GM21381 (cell line): ENCODE measurements at regions not wholly inside any gene's neighbourhood (a gene's known extent, or its start where the extent isn't known, plus 50 kb on each side); places are given as distances from the start of the nearest gene placed in this dataset.
"Not testable (repeated sequence)": the region's sequence is repeated elsewhere in the genome, so short reads cannot be mapped to it uniquely, and the experiment has no call there.

Experiments
- ATAC-seq: cut with Tn5 transposase; IDR thresholded peaks from one replicate; pipeline ENCODE4 v1.9.1; 2021; ENCODE audit warnings: mild to moderate bottlenecking, moderate library complexity; ENCODE audit not compliant: unreplicated experiment

DNA sequence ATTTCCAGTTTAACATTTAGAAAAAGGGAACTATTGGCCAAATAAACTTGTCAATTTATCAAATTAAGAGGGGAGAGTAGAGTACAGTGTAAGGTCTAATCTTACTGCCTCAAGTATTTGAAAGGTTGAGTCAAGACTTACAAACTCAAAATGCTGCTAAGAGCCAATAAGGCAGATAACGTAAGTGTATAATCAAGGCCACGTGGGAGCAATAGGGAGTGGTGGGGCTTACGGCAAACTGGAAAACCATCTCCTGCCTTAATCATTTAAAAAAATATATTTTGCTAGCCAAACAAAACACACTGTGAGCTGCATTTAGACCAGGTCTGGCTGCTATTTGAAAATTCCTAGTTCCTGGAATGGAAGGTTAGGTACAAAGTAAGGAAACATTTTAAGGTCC lies 107.3 kb upstream of the FRMD4B start:
- ATAC-seq: no peak

DNA sequence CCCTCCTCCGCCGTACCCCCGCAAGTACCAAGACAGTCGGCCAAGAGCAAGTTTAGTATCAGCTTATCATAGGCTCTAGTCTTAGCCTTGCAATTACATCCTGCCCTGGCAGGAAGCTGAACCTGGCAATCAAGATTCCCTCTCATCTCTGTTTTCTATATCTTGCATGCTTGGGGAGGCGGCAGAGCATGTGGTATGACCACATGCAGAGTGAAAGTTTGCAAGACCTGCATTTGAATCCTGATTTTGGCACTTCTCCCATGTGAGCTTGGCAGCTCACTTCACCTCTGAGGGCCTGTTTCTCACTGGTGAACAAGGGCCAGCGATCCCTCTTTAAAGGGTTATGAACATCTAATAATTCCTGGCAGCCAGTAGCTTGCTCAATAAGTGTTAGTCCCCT lies 106.1 kb upstream of the FRMD4B start:
- no peak for ATAC-seq

DNA sequence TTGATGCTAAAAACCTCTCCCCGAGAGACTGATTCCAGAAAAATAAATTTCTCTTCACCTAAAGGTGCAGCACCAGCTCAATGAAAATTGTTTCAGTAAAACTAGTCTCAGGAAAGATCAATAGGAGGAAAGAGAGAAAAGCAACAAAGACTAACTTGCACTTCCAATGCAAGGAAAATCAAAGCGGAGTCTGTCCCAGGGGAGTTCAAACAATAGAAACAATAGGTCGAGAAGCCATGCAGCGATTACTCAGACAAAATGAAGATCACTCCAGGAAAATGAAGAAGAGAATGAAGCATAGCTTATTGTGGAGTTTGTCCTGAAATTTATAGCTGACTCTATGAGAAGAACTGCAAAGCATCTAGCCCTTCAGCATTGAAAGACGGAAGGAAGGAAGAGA lies 105.1 kb upstream of the FRMD4B start:
- no peak for ATAC-seq

DNA sequence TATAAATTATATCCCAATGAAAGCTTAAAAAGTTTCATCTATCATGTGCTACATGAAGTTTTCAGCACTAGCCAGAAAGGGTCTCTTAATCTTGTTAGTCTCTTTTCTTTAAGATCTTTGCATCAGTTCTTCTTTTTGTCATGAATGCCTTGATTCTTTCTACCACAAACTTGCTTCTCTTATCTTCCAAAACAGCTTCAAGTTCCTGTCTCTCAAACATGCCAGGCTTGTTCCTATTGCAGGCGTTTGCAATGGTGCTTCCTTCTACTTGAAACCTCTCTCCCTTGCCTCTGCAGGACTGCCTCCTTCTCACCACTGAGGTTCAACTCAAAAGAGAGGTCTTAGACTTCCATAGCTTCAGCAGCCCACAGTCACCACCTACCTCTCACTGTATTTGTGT lies 104.3 kb upstream of the FRMD4B start:
- ATAC-seq: no peak

DNA sequence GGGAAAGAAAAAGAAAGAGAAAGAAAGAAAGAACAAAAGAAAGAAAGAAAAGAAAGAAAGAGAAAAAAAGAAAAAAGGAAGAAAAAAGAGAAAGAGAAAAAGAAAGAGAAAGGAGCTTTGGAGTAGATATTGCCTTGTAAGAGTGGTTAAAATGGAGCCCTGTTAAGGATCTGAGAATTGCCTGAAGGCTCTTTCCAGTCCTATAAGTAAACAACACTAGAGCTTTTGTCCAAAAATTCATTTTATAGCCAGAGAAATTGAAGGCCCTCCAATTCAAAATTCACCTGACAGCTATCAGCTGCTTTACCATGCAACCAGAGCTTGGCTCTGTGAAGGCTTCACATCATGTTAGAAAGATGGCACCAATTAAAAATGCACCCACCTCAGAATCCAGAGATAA lies 102.1 kb upstream of the FRMD4B start:
- ATAC-seq: no peak

DNA sequence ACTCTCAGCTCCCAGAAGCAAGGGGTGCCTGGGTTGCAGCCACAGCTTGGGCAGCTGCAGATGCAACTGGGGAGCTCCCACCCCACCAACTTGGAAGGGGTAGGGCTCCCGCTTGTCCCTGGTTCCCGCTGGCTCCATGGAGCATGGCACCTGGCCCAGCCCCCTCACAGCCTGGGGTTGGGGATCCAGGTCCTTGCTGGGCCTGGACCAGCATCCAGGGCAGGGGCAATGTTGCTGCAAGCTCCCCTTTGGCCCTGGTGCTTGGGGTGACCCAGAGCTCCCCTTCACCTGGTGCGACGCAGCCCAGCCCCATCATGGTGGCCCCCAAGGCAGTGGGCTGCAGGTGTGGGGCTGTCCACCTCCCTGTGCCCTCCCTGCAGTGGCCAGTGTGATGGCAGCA lies 99.6 kb upstream of the FRMD4B start:
- ATAC-seq: no peak

DNA sequence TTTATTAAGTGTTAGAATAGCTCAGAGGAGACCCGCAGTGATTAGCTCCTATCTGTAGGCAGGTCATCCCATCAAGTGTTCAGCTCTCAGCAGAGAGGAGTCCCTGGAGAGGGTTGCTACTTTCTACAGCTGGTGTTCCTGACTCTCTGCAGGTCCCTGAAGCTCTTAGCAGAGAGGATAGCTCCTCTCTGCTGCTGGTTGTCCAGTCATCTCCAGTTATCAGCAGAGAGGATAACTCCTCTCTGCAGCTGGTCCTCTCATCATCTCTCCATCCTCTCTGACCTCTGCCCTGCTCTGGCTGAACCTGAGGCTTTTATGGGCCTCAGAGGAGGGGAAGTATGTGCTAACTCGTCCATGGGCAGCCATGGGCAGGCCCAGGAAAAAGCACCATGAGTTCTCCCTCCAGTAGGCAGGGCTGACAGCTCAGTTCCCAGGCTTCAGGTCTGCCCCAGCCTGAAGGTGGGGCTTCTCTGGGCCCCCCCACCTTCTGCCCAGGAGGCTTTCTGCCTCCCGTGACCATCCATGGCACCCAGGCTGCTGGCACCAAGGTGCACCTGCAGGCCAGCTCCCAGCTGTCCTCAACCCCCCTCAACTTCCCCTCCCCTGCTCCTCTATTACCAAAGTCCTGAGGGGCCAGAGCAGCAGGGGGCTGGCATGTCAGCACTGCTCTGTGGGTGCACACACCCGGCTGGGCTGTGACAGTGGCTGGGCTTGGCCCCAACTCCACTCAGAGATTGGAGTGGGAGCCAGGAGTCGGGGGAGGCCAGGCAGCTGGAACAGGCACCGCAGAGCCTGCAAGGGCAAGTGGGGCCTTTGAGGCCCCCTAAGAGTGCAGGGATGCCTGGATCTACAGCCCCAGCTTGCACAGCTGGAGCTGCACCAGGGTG lies 98.9 kb upstream of the FRMD4B start:
- ATAC-seq: no peak

DNA sequence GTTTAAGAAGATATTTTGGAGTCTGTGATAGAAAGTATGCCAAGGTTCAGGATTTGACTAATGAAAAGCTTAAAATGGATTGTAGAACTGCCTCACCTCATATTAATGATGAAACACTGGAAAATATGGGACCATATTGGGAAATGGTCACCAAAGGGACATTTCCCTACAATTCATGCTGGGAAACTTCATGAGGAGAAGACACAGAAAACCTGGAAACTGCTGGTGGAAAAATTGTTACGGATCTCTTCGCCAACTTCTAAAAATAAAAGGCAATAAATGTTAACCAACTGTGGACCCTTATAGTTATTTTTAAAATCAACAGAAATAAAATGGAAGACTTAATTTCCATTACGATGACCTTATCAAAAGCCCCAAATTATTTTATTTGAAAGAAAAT lies 97.6 kb upstream of the FRMD4B start:
- no peak for ATAC-seq

DNA sequence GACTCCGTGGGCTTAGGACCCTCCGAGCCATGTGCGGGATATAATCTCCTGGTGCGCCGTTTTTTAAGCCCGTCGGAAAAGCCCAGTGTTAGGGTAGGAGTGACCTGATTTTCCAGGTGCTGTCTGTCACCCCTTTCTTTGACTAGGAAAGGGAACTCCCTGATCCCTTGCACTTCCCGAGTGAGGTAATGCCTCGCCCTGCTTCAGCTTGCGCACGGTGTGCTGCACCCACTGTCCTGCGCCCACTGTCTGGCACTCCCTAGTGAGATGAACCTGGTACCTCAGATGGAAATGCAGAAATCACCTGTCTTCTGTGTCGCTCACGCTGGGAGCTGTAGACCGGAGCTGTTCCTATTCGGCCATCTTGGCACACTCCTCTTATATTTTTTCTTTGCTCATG lies 95.1 kb upstream of the FRMD4B start:
- not testable (repeated sequence) for ATAC-seq

DNA sequence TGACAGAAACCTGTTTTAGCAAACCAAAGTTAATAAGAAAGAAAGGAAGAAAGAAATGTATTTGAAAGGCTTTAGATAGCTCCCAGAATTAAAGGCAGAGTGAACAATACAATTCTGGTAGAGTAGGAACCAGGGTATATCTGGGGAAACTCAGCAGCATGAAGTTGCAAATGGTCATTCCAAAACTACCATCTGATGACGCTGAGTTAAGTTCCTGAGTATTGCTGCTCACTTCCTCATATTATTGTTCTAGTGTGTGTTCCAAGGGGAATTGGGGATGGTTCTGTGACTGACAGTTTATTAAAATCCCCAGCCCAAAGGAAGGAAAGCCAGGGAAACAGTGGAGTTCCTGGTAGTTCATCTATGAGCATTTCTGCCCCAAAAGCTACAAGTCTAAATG lies 88.3 kb upstream of the FRMD4B start:
- no peak for ATAC-seq

DNA sequence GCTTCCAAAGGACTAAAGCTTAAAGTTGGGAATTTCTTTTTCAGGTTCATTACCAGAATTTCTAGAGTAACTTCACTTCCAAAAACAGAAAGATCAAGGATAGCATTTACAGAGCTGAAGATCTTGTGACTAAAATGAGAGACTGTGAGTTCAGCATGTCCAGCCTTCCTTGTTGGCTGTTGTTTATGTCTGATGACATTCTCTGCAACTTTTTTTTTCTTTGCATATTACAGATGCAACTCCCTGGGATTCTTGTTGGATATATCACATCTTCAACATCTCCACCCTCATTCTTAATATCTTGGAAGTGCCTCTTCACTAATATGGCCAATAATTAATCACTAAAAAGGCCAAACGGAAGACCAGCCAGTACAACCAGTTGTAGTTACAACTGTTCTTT lies 86.2 kb upstream of the FRMD4B start:
- no peak for ATAC-seq

DNA sequence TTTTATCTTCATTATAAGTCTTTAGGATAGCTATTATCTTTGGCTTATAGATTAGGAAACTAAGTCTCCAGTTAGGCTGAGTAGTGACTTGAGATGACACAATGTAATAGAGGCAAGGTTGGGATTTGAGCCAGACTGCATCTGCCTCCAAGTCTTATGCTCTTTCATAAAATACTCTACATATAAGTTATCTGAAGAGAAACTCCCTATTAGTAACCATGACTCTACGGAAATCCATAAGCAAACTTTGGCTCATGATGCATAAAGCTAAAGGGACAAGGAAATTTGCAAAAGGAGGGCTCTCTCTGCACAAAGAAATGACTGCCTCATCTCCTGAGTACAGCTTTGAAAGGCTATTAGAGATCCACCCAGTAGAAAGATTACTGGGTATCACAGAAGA lies 77.6 kb upstream of the FRMD4B start:
- ATAC-seq: no peak

DNA sequence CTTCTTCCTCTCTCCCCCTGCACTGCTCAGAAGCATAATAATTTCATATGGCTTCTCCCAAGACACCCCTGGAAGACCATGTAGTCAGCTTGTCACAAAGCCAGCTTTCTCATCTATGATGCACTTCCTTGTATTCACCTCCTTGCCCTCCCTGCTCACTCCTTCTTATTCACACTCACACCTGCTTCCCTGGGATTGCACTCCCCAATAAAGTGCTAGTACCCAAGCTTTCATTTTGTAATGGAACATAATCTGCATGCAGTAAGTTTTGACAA lies 76.9 kb upstream of the FRMD4B start:
- no peak for ATAC-seq

DNA sequence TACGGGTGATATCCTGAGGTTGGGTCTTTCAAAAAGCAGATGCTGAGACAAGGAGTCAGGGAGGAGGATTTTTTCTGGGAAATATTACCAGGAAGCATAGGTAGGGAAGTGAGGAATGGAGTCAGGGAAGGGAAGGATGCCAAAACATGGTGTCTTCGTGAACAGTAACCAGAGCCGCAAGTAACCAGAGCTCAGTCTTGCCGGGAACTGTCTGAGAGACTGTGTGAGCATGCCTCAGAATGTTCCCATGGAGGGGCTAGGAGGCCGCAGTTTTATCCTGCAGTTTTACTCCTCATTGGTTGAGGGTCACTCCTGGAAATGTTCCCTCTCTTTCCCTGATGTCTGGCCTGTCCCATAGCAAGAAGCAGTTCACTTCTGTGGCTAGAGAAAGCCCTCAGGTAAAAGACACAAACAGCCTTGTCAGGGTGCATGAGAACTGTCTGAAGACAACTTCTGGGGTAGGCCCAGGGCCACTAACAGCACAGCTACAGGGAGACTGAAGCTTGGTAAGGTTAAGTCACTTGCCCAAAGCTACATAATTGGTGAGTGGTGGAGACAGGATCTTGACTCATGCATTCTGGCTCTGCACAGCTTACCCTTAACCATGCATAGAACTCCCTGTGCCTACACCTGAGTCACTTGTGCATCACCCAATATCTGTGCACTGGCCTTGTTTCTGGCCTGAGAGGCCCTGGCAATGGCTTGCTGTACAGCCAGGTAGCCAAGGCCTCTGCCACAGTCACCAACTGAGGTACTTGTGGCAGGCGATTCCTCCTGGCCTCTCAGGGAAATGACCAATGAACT lies 76.3 kb upstream of the FRMD4B start:
- ATAC-seq: no peak

DNA sequence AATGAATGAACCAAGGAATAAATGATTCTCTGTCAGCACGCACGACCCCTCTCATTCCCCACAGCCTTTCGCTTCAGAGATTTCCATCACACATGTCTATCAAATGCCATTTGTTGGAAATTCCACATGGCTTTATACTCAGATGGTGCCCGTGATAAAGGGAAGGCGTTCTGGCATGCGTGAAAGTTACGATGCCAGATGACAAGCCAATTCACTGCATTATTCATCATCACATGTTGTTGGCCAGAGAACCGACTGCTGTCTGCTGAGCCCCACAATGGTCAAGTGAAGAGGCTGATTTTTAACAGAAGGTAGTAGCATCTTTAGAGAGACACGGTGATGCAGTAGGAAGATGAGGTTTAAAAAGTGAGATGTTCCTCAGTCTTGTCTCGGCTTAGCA lies 74.1 kb upstream of the FRMD4B start:
- ATAC-seq: no peak

DNA sequence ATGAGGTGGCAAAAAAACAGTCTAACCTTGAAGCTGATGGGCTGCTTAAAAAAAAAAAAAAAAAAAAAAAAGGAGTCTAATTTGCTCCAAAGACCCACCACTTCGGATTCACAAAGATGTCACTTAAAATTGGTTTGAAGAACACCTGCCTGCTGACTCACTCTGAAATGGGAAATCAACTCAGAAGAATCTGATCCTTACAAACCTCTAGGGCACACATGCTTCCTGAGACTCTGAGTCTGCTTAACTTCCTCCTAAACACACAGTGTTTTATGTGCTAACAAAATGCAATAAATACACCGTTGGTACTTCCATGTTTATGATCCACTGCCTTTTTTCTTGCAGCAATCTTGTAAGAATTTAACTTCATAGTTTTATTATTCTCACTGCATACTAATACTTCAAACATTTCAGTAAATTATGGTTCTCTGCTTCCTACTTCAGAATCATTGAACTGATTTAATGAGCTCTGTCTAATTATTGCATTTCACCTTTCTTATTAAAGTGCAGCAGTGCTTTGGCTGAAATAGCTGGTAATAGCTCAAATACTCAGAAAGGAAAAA lies 73.0 kb upstream of the FRMD4B start:
- ATAC-seq: no peak

DNA sequence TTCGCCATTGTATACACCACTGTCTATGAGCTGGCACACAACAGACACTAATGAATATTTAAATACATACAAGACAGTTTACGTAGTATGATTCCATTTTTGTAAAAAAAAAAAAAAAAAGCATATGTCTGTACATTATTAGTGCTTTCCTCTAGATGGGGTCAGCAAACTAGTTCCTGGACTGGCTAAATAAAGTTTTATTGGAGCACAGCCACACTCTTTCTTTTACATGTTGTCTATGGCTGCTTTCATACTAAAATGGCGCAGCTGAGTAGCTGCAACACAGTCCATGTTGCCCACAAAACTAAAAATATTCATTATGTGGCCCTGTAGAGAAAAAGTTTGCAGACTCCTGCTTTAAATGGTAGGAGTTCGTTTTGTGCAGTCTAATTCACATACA lies 70.7 kb upstream of the FRMD4B start:
- no peak for ATAC-seq

DNA sequence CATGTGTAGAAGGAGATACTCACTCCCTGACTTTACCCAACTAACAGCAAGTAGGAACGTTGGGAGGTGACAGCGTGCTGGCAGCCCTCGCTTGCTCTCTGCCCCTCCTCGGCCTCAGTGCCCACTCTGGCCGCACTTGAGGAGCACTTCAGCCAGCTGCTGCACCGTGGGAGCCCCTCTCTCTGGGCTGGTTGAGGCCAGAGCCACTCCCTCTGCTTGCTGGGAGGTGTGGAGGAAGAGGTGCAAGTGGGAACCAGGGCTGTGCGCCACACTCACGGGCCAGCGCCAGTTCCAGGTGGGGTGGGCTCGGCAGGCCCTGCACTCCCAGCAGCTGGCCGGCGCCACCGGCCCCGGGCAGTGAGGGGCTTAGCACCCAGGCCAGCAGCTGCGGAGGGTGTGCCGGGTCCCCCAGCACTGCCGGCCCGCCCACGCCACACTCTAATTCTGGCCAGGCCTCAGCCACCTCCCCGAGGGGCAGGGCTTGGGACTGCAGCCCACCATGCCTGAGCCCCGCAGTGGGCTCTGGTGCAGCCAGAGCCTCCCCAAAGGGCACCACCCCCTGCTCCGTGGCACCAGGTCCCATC lies 68.4 kb upstream of the FRMD4B start:
- no peak for ATAC-seq

DNA sequence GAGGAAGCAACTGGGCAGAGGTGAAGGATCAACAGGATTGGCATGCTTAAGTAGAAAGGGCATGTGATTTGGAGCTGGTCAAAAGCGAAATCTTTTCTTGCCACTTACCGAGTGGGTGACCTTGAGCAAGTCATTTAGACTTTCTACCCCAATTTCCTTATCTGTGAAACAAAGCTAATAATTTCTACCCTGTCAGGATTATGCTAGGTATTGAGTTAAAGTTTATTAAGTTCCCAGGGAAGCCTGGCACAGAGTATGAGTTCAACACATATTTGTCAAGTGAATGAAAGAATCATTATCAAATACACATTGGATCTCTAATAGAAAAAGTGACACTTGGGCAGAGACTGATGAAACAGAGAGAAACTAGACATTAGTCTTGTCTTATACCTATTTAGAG lies 66.4 kb upstream of the FRMD4B start:
- no peak for ATAC-seq

DNA sequence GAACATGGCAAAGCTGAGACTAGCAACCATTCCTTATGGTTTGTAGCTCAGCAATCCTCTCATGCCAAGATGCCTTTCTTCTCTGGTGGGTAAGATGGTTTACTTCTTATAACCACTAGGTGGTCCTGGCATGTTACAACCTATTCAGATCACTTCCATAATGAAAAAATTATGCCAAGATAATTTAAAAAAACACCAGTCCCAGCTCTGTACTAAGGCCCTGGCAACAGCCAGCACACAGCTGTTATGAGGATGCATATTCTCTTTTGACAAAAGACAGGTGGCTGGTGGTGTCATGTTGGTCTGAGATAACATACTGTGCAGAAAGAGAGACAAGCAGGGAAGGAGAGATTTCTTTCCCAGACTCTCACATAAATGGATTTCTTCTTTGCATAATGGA lies 65.7 kb upstream of the FRMD4B start:
- ATAC-seq: no peak

DNA sequence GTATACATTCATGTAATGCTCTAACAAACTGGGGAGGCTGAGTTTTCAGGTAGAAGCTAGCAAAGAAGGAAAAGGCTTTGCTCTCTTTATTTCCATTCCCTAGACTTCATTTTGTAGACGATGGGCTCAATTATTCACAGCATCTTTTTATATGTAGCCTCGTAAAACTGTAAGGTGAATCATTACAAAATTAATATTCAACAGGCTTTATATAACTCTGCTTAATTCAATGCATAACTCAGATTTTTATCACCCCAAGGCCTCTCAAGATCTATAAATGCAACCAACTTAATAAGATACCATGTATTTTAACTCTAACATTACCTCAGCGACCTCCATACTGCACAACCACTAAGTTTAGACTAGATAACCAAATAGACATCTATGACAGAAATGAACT lies 63.0 kb upstream of the FRMD4B start:
- ATAC-seq: no peak
